Esophagus muscularis mucosa (tissue), 4 donors: ENCODE measurements at regions not wholly inside any gene's neighbourhood (a gene's known extent, or its start where the extent isn't known, plus 50 kb on each side); places are given as distances from the start of the nearest gene placed in this dataset.

Experiments
- DNase-seq: peaks from one replicate; pipeline ENCODE4 v3.0.0-alpha.2; 2017; ENCODE audit errors: extremely low spot score
- H3K27ac ChIP-seq, 4 donors: fragments of 200-600 bp; sonication (generic); replicated peaks in 1 of 4; 1 replicate in 3 of 4; 2 replicates in 1 of 4; pipeline ENCODE4 v1.5.1; 2016 to 2019; ENCODE audit warnings: mild to moderate bottlenecking in 1 of 4
- H3K27me3 ChIP-seq, 4 donors: fragments of 200-600 bp; sonication (generic); one replicate each; pipeline versions ENCODE4 v1.5.1 to v1.6.0; 2016 to 2019
- H3K36me3 ChIP-seq, 4 donors: fragments of 200-600 bp; sonication (generic); one replicate each; pipeline ENCODE4 v1.5.1; 2016 to 2019
- H3K4me1 ChIP-seq, 4 donors: fragments of 200-600 bp; sonication (generic); one replicate each; pipeline ENCODE4 v1.5.1; 2016 to 2019
- H3K4me3 ChIP-seq, 4 donors: fragments of 200-600 bp; sonication (generic); 1 replicate in 2 of 4; 2 replicates in 2 of 4; pipeline ENCODE4 v1.5.1; 2016 to 2019; ENCODE audit warnings: mild to moderate bottlenecking in 4 of 4, moderate library complexity in 1 of 4
- H3K9me3 ChIP-seq, 4 donors: fragments of 200-600 bp; sonication (generic); 1 replicate in 3 of 4; 2 replicates in 1 of 4; pipeline ENCODE4 v1.5.1; 2016 to 2019
- CTCF ChIP-seq, 3 experiments: fragments of 200-600 bp in 2 of 3; fragments of 450-650 bp in 1 of 3; sonication (generic) in 2 of 3; IDR thresholded peaks; one replicate each; pipeline ENCODE4 v1.5.1; 2017 to 2019; ENCODE audit warnings: antibody characterized with exemption in 3 of 3, mild to moderate bottlenecking in 2 of 3, moderate library complexity in 1 of 3
- EP300 ChIP-seq: sonication (generic); formaldehyde crosslinking; IDR thresholded peaks from one replicate; pipeline ENCODE4 v1.6.1; 2017; ENCODE audit warnings: antibody characterized with exemption
- POLR2A ChIP-seq: fragments of 450-650 bp; IDR thresholded peaks from one replicate; pipeline ENCODE4 v1.6.1; 2017; ENCODE audit warnings: antibody characterized with exemption, moderate library complexity, mild to moderate bottlenecking, low read depth
- POLR2AphosphoS5 ChIP-seq, 2 donors: sonication (generic); formaldehyde crosslinking; IDR thresholded peaks; one replicate each; pipeline ENCODE4 v1.6.1; 2017; ENCODE audit warnings: antibody characterized with exemption in 2 of 2
- WGBS: methylation state at CpG from one replicate; pipeline ENCODE4 v1.1.5; 2018; 5-methylcytosine and 5-hydroxymethylcytosine counted together
- intact Hi-C: fragments of 100-400 bp; cut with DNase I; formaldehyde crosslinking; loops from one replicate; pipeline ENCODE4 v1.15.1; 2023

DNA sequence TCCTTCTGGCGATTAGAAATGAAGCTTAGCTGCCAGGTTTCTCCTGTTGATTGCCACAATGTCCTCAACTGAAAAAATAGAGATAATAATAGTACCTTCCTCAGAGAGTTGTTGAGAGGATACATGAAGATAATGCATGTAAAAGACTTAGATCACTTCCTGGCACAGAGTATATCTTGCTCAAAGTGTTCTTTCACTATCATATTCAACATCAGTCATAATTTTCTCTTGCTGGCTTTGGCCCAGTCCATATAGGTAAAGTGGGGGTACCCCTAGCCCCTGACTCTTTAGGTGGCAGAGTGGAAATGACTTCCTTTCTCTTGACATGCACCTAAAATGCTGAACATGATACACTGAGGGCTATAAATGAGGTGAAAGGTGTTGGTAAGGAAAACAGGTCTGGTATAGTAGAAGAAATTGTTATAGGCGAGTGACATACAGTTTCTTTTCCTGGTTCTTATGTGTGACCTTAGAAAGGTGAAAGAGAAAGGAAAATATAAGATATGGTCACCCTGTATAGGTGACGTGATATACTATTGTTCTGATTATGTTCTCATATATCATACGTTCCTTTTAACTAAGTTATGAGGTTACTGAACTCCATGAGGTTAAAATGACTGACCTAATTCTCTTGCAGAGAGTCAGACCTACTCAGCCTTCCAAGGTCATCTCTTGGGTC lies 209.9 kb upstream of the DEPDC1 start:
- intact Hi-C loops, result no loop called here
- 85% methylated on average over 4 of the region's 4 CpGs for WGBS
- no peak overlapping the region for H3K4me3 ChIP-seq
- TF ChIP-seq POLR2AphosphoS5 (IDR thresholded peaks at IDR 0.05) (no peak), EP300 (no peak), CTCF (IDR thresholded peaks at IDR 0.05) (no peak), POLR2A (no peak)
- no peak for DNase-seq
- H3K9me3 ChIP-seq, result peaks cover 0 to 17% (median 12%) of the 10 kb centered on the region in 4 donors
- peaks cover 0 to 14% (median 4%) of the 10 kb centered on the region in 4 donors for H3K4me1 ChIP-seq
- no peaks in the 10 kb centered on the region for H3K27me3 ChIP-seq
- H3K27ac ChIP-seq, result no peak overlapping the region
- no peaks in the 10 kb centered on the region for H3K36me3 ChIP-seq

- Histone ChIP-seq H3K4me1 (peaks cover 0 to 7% (median 3%) of the 10 kb centered on the region in 4 donors), H3K9me3 (no peaks in the 10 kb centered on the region), H3K27ac (no peak overlapping the region), H3K27me3 (no peaks in the 10 kb centered on the region), H3K36me3 (no peaks in the 10 kb centered on the region), H3K4me3 (no peak overlapping the region)
- TF ChIP-seq CTCF (IDR thresholded peaks at IDR 0.05) (no peak), POLR2AphosphoS5 (IDR thresholded peaks at IDR 0.05) (no peak)
- WGBS, result 29% methylated on average over 1 of the region's 1 CpG
- intact Hi-C loops, result no loop called here
- no peak for DNase-seq
Observed at GRCh38 chr1:68717330-68717729, 220.4 kb upstream of the DEPDC1 start.

DNA sequence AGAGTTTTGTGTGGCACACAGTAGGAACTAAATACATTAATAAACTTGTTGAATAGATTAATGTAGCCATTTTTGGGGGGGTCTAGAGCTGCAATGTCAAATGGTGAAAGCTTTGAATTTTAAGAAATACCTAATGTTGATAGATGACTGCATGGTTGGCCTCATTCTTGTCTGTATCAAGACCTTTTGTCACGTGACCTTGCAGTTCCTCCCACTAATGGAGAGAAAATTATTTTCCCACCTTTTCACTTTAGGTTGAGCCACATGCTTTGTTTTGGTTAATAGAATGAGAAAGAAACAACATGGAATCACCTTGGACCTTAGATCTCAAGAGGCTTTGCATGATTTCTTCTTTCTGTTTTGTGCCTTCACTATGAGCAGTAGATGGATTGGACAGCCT lies 223.6 kb upstream of the DEPDC1 start:
- no peak for DNase-seq
- H3K9me3 ChIP-seq, result no peaks in the 10 kb centered on the region
- peaks cover 5 to 27% (median 11%) of the 10 kb centered on the region in 4 donors for H3K4me1 ChIP-seq
- intact Hi-C loops, result no loop called here
- no peaks in the 10 kb centered on the region for H3K27me3 ChIP-seq
- no peak for TF ChIP-seq POLR2AphosphoS5 (IDR thresholded peaks at IDR 0.05)
- TF ChIP-seq EP300, result no peak
- no peak for TF ChIP-seq CTCF (IDR thresholded peaks at IDR 0.05)
- no peak for TF ChIP-seq POLR2A
- no peaks in the 10 kb centered on the region for H3K36me3 ChIP-seq
- no peak overlapping the region for H3K4me3 ChIP-seq
- no peak overlapping the region for H3K27ac ChIP-seq
- whole genome bisulfite sequencing, result 91% methylated on average over 1 of the region's 1 CpG

DNA sequence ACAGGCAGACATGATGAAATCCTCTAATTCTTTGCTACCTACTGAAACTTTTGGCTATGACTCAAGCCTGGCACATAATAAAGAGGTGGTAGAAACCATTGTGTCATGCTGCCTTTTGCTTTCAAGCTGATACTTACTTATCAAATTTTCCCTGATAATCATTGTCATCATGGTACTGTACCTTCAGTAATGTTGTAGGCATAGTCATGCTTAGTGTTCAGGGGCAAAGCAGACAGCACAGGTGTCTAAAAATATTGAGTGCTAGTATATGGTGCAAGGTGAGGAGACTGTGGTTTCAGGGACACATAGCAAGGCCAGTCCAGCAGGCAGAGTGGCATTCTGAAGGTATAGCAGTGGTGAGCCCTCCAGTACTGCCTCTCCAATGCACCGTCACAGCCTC lies 226.9 kb upstream of the DEPDC1 start:
- 88% methylated on average over 1 of the region's 1 CpG for WGBS
- Histone ChIP-seq H3K36me3 (no peaks in the 10 kb centered on the region), H3K9me3 (no peaks in the 10 kb centered on the region), H3K4me3 (no peak overlapping the region), H3K27ac (no peak overlapping the region), H3K27me3 (no peaks in the 10 kb centered on the region), H3K4me1 (peaks cover 5 to 24% (median 12%) of the 10 kb centered on the region in 4 donors)
- no peak for TF ChIP-seq POLR2AphosphoS5 (IDR thresholded peaks at IDR 0.05)
- TF ChIP-seq POLR2A, result no peak
- TF ChIP-seq EP300, result no peak
- TF ChIP-seq CTCF (IDR thresholded peaks at IDR 0.05), result no peak
- DNase-seq, result no peak
- intact Hi-C loops, result no loop called here
